ENCODE measurements at regions not wholly inside any gene's neighbourhood (a gene's known extent, or its start where the extent isn't known, plus 50 kb on each side); places are given as distances from the start of the nearest gene placed in this dataset.

DNA sequence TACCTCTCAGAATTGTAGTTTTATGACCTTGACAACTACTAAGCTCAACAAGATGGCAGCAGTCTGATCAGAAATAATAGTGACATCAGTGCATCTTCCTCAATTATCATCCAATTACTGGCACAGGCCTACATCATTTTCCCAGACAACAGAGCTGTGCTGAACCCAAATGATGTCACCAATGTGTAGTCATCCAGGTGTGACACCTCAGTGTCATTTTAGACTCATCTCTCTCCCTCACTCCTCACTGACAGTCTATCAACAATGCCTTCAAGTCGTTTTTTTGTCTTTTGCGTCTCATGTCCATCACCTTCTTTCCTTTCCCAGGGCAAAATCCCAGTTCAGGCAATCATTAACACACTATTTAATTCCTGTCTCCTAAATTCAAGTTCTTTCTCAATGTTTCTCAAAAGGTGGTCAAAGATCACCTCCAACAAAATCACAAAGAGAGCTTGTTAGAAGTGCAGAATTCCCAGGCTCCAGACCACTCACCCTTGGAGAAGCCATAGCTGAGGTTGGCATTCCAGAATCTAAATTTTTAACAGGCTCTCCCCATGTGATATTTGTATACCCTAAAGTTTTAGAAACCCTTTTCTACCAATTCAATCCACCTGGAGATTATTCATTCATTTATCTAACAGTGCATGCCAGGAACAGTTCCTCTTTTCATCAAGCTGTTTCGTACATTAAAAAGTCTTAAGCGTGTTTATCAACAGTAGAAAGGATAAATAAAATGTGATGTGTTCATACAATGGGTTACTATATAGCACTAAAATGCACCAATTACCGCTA is 125.3 kb upstream of the KLF7 start:
- no peak overlapping the region for H3K27ac ChIP-seq
- TF ChIP-seq, protein P1, sequence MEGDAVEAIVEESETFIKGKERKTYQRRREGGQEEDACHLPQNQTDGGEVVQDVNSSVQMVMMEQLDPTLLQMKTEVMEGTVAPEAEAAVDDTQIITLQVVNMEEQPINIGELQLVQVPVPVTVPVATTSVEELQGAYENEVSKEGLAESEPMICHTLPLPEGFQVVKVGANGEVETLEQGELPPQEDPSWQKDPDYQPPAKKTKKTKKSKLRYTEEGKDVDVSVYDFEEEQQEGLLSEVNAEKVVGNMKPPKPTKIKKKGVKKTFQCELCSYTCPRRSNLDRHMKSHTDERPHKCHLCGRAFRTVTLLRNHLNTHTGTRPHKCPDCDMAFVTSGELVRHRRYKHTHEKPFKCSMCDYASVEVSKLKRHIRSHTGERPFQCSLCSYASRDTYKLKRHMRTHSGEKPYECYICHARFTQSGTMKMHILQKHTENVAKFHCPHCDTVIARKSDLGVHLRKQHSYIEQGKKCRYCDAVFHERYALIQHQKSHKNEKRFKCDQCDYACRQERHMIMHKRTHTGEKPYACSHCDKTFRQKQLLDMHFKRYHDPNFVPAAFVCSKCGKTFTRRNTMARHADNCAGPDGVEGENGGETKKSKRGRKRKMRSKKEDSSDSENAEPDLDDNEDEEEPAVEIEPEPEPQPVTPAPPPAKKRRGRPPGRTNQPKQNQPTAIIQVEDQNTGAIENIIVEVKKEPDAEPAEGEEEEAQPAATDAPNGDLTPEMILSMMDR (conservative IDR thresholded peaks at IDR 0.05): no peak
- no peak for TF ChIP-seq ZFX (IDR thresholded peaks at IDR 0.05)

DNA sequence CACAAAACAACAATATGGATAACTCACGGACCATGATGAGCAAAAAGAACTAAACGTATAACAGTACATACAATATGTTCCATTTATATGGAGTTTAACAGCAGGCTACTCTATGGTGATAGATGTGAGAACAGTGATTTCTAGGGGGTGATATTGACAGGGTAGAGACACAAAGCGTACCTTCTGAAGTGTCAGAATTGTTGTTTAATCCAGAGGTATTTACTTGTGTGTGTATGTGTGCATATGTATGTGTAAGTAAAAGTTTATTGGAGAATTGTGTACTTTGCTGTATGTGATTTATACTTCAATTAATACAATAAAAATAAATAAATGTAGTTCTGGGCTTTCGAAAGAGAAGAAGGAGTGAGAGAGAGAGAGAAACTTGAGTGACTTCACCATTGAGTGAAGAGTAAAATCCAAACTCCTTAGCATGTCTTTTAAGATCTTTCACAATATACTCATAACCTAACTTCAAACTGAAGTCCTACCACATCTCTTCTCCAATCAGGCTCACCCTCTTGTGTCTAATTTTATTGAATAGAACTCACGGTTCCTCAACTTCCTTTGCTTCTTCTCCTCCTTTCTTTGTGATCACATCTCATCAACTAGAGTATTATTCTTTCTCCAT is 126.0 kb upstream of the KLF7 start:
- H3K27ac ChIP-seq: no peak overlapping the region
- TF ChIP-seq ZFX (IDR thresholded peaks at IDR 0.05): no peak
- TF ChIP-seq, protein P1 (conservative IDR thresholded peaks at IDR 0.05): no peak

DNA sequence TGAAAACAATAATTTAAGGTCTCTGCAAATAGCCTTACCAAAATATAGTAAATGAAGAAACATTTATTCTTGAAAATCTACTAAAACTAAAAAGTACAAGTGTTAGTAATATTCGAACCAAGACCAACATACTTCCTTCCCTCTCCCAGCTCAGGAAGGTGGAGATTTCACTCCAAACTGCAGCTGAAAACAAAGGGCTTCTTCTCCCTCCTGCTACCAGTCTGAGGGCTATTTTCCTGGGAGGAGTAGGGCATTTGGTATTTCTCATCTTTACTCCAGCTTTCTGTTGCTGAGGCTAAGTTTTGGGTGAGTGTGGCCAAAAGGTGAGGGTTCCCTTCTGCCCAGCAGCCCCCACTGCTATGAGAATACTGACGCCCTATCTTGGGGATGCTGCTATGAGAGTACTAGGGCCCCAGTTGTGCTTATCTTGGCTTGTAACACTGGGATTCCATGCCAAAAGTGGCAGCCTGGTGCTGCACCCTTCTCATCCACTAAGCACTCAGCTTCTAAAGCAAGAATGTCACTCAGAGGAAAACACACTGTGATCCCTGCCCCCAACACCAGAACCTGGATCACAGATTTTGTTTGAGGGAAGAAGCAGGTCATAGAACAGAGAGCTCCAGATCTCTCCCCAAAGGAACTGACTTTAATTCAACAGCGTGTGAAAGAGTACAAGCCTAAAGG is 130.7 kb upstream of the KLF7 start:
- H3K27ac ChIP-seq: no peak overlapping the region
- TF ChIP-seq ZFX (IDR thresholded peaks at IDR 0.05): no peak
- TF ChIP-seq, protein P1 (conservative IDR thresholded peaks at IDR 0.05): no peak

DNA sequence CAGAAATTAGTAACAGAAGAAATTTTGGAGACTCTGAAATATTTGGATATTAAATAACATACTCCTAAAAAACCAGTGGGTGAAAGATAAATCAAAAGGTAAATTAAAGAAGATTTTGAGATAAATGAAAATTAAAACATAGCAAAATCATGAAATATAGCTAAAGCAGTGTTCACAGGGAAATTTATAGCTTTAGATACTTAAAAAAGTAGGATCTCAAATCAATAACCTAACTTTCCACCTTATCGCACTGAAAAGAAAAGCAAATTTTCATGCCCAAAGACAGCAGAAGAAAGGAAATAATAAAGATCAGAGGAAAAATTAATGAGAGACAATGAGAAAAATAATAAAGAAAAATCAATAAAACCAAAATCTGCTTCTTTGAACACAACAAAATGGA is 135.1 kb upstream of the KLF7 start:
- H3K27ac ChIP-seq: no peak overlapping the region
- no peak for TF ChIP-seq ZFX (IDR thresholded peaks at IDR 0.05)
- TF ChIP-seq, protein P1 (conservative IDR thresholded peaks at IDR 0.05): no peak

DNA sequence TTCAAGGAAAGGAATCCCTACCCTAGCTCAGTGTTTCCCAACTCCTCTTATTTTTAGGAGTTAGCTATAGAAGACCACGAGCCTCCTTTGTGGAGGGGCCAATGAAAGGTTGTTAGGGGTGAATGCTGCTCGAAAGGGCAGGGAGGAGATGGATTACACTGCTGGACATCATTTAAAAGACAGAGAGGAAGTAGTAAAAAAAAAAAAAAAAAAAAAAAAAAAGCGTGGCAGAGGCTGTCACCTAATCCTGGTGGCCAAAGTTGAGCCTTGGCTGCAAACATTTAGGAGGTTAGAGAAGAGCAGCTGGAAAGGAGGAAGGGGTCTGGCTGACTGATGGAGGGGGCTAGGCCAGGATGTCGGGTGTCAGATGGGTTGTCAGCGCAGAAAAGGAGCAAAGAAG is 139.0 kb upstream of the KLF7 start:
- peak overlapping the region; percentile 23; the same call in 1 of the 2 replicates for H3K27ac ChIP-seq
- no peak for TF ChIP-seq ZFX (IDR thresholded peaks at IDR 0.05)
- TF ChIP-seq, protein P1 (conservative IDR thresholded peaks at IDR 0.05): no peak

DNA sequence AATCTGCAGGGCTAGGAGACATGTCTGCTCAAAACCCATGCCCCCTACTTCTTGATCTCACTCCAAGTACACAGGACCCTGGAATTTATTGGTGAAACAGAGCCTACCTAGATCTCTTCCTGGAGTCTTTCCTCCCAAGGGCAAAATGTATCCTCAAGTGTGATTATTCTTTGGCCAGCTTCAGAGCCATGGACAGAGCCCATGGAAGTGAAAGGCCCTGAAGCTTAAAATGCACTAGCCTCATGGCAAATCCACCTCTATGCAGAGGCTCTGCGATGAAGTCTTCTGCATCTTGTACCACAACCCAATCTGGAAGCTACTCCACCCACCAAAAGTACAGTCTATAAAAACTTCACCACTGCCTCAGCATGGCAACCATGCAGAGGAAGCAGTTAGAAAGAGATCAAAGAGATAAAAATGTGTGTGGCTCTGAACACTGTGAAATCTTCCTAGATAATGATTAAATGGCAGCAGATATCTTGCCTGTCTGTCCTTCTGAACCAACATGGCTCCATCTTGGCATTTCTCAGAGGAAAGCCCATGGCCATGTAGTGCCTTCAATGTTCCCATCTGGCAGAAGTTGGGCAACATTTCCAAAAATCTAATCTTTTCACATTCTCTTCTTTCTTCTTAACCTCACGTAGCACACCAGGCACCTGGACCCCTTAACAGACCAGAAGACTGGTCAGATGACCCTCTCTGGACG is 142.9 kb upstream of the KLF7 start:
- TF ChIP-seq, protein P1 (conservative IDR thresholded peaks at IDR 0.05): no peak
- no peak for TF ChIP-seq ZFX (IDR thresholded peaks at IDR 0.05)
- no peak overlapping the region for H3K27ac ChIP-seq

Data from C4-2B (cell line).